ENCODE measurements at regions not wholly inside any gene's neighbourhood (a gene's known extent, or its start where the extent isn't known, plus 50 kb on each side); places are given as distances from the start of the nearest gene placed in this dataset.

- TF ChIP-seq CTCF (IDR thresholded peaks at IDR 0.05) (no peak), REST (IDR thresholded peaks at IDR 0.05; ENCODE audit: insufficient read depth in 1 of 2, low read depth in 2 of 2, low read length in 1 of 2) (no peak), POLR2AphosphoS5 (IDR thresholded peaks at IDR 0.05; ENCODE audit: low read depth, low read length) (no peak), TCF7L2 (IDR thresholded peaks at IDR 0.05; ENCODE audit: low read depth, low read length) (no peak), SIN3A (IDR thresholded peaks at IDR 0.05; ENCODE audit: borderline replicate concordance, insufficient read depth, low read depth, low read length) (no peak)
Measured at GRCh38 chr4:81627590-81627989, 155.9 kb upstream of the RASGEF1B start.

All from Panc1 (cell line).